ENCODE measurements at regions not wholly inside any gene's neighbourhood (a gene's known extent, or its start where the extent isn't known, plus 50 kb on each side); places are given as distances from the start of the nearest gene placed in this dataset.

GRCh38 chr12:34190054-34190453 is 167.8 kb downstream of the ALG10 start:
- H2AK5ac ChIP-seq (ENCODE audit: insufficient read length, low read length) = no peak overlapping the region
- no peak overlapping the region for H2BK15ac ChIP-seq (ENCODE audit: low read depth, low read length)
- no peak overlapping the region for H3K14ac ChIP-seq (ENCODE audit: insufficient read depth, low read length)
- H2BK12ac ChIP-seq (ENCODE audit: insufficient read length, low read depth, low read length) = no peak overlapping the region
- no peaks in the 10 kb centered on the region for H3K27me3 ChIP-seq (ENCODE audit: insufficient read depth, low read length)
- H3K4me3 Mint-ChIP-seq = no peak overlapping the region
- no peak overlapping the region for H2BK5ac ChIP-seq (ENCODE audit: insufficient read length, low read length)
- H2AFZ ChIP-seq (ENCODE audit: low read length) = no peak overlapping the region
- H3K18ac ChIP-seq (ENCODE audit: insufficient read length, low read depth, low read length) = no peak overlapping the region
- H3K27me3 Mint-ChIP-seq (ENCODE audit: low read depth) = peaks cover 6% of the 10 kb centered on the region
- no peak overlapping the region for H3K4me2 ChIP-seq (ENCODE audit: insufficient read depth, insufficient read length, low read length)
- H3K23ac ChIP-seq (ENCODE audit: insufficient read length, low read depth, low read length) = no peak overlapping the region
- no peaks in the 10 kb centered on the region for H3K4me1 ChIP-seq (ENCODE audit: insufficient read depth, low read length)
- WGBS (ENCODE audit: extremely low coverage, insufficient read length, low lambda C conversion rate) = no CpG with 5 or more reads among the region's 1 CpG
- no peaks in the 10 kb centered on the region for H3K79me2 ChIP-seq (ENCODE audit: insufficient read depth, low read length)
- H4K8ac ChIP-seq (replicated peaks; ENCODE audit: insufficient read length, low read depth, low read length) = no peak overlapping the region
- peaks cover 87 to 90% of the 10 kb centered on the region in 2 experiments for H3K9me3 Mint-ChIP-seq
- no peaks in the 10 kb centered on the region for H3K23me2 ChIP-seq (ENCODE audit: insufficient read length, low read depth, low read length, poor library complexity, severe bottlenecking)
- H4K5ac ChIP-seq (ENCODE audit: insufficient read length, low read depth, low read length) = no peak overlapping the region
- no peak overlapping the region for H3T11ph ChIP-seq (ENCODE audit: low read length)
- no peak for TF ChIP-seq CTCF (conservative IDR thresholded peaks at IDR 0.05)
- DNase-seq = no peak
- H4K91ac ChIP-seq (ENCODE audit: insufficient read length, low read depth, low read length) = no peak overlapping the region
- H3K79me1 ChIP-seq (ENCODE audit: insufficient read depth, low read depth, low read length, poor library complexity, severe bottlenecking) = no peaks in the 10 kb centered on the region
- no peak overlapping the region for H3K27ac Mint-ChIP-seq
- no peak overlapping the region for H3K9ac ChIP-seq (ENCODE audit: extremely low read depth, insufficient read length, low read length)
- no peak overlapping the region for H2BK120ac ChIP-seq (ENCODE audit: low read depth, low read length, poor library complexity, severe bottlenecking)
- no peak overlapping the region for H3K27ac ChIP-seq (ENCODE audit: insufficient read length, low read depth, low read length)
- no peak overlapping the region for H3K56ac ChIP-seq (ENCODE audit: insufficient read length, low read depth, low read length)
- peaks cover 6 to 12% (median 7%) of the 10 kb centered on the region in 3 experiments; a peak in 6 of 7 replicates for H3K36me3 Mint-ChIP-seq (ENCODE audit: insufficient read depth in 1 of 3, low read depth in 3 of 3)
- no peaks in the 10 kb centered on the region for H3K4me1 Mint-ChIP-seq
- peaks cover 65% of the 10 kb centered on the region for H3K9me3 ChIP-seq (ENCODE audit: control insufficient read depth, low read depth, low read length)
- H4K20me1 ChIP-seq (ENCODE audit: control insufficient read depth, insufficient read depth, insufficient read length) = no peaks in the 10 kb centered on the region
- no peak overlapping the region for H2BK20ac ChIP-seq (ENCODE audit: low read depth, low read length, poor library complexity, severe bottlenecking)
- no peak overlapping the region for H3K4ac ChIP-seq (ENCODE audit: low read depth, low read length)

Data from H9 (cell line).